Stimulated activated CD4-positive, alpha-beta T cell treated with anti-CD3 and anti-CD28 coated beads, Interleukin-2, amount 100 ng/mL, for 4 hours (primary cell): ENCODE measurements at regions not wholly inside any gene's neighbourhood (a gene's known extent, or its start where the extent isn't known, plus 50 kb on each side); places are given as distances from the start of the nearest gene placed in this dataset.
"Not testable (repeated sequence)": the region's sequence is repeated elsewhere in the genome, so short reads cannot be mapped to it uniquely, and the experiment has no call there.

Experiments used
- DNase-seq: peaks from one replicate; pipeline ENCODE4 v3.0.0-alpha.2; 2020; ENCODE audit warnings: low read depth

DNA sequence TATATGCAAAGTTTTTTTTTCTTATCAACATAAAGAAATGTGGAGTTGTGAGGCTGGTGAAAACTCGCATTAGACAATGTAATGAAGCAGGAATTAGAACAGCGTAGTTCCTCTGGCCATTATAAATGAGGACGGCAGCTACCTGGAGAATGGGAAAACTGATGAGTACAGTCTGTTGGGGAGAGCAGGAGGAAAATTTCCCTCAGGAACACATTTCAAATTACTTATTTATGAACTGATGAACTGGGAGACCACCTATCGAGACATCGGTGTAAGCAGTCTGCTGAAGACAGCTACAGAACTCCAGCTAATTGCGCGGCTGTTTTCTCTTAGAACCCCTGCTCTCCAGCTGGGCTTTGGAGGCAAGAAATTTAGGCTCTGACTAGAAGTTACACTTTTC lies 343.9 kb upstream of the CLINT1 start:
- no peak for DNase-seq

DNA sequence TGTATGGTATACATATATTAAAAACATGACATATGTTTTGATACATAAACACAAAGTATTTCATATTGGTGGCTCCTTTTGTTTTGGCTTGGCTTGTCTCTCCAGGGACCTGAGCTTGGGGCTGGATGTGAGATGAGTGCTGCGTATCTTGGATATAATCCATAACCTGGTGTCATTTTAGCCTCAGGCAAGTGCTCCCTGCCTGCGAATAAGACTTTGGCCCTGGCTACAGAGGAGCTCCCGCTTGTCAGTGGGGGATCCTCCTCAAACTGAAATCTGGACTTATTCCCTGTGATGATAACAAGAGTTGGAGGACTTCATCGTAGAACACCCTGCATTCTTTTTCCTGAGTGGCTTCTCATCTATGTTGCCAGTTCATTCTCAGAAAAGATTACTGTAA lies 341.7 kb upstream of the CLINT1 start:
- DNase-seq, result no peak

DNA sequence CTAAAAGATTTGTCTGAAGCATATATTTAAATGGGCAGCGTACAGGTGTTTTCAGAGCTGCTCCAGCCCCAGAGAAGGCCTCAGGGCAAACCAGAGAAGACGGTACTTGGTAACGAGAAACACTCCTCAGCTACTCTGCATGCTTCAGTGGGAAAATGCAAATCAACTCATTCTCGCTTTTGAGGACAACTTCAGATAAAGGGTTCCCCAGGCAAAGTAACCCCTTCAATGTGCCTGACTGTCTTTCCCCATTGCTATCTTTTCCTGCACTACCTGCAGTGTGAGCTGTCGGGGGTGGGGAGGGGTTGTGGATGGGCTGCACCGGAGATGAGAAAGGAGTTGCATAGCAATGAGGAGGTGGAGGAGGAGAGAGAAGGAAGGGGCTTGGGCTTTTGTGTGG lies 339.7 kb upstream of the CLINT1 start:
- no peak for DNase-seq

DNA sequence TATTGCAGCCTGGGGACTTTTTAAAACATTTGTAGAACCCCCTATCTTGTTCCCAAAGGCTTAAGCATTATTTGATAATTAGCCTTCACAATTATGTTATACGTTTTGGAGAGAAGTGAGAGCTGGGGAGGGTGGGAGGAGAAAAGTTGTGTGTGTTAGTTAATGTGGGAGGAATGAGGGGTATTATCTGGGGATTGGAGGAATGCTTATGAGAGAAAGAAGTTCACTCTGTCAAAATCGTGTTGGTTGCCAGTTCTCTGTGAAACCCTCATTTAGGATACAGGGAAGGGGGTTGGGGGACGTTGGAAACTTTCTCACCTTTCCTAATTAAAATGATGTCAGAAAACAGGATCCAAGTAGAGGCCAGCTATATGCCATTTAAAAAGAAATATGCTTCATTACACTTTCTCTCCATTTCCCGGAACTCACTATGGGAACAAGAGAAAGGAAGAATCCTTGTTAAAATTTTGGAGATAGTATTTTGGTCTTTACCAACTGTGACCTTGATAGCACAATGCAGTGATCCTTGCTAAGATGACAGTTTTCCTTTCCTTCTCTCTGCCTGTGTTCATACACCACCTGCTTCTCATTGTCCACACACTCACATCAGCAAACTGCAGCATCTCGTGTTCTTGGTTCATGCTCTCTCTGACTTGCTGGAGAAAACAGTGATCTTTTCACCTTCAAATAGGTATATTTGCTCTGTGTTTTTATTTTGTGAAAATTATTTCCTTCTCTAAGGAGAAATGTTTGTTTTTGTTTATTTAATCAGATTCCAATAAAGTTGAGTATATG lies 336.7 kb upstream of the CLINT1 start:
- no peak for DNase-seq

DNA sequence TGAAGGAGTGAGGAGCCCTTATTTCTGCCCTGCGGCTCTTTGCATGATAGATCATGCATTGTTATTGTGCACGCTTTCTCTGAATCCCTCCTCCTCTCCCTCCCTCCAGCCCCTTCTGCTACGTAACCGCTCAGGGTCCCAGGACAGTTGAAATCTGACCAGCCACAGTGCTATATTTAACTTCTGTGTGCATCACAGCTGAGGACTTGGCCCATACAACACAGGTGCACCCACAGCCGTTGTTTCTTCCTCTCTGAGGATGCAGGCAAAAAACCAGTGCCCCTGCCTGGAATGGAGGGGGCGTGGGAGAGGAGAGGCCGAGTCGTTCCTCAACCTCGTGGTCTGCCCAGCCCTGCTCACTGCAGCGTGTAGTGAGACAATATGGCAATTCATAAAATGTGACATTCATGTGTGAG lies 335.6 kb upstream of the CLINT1 start:
- no peak for DNase-seq

DNA sequence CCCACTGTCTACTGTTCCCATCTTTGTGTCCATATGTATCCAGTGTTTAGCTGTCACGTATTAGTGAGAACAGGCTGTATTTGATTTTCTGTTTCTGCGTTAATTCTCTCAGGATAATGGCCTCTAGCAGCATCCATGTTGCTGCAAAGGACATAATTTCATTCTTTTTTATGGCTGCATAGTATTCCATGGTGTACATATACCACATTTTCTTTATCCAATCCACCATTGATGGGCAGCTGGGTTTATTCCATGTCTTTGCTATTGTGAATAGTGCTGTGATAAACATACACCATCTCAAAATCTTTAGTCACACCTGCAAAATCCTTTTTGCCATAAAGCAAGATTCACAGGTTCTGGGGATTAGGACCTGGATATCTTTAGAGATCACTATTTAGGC lies 334.4 kb upstream of the CLINT1 start:
- DNase-seq, result not testable (repeated sequence)

DNA sequence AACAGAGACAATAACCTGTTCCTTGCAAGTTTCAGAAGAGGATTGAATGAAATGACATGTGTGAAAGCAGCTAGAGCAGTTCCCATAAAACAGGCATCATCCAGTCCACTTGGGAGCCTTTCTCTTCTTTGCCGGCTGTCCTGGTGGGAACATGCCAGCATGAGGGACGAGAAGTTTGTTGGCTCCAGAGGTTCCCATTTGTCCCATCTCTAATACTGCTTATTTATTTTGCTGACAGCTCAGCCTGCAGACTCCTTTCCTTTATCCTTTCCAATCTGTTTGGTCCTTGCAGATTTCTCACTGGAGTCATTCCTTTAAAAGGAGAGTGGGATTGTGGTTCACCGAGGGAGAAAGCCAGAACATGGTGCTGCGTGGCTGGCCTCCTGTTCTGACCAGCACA lies 321.5 kb upstream of the CLINT1 start:
- no peak for DNase-seq

DNA sequence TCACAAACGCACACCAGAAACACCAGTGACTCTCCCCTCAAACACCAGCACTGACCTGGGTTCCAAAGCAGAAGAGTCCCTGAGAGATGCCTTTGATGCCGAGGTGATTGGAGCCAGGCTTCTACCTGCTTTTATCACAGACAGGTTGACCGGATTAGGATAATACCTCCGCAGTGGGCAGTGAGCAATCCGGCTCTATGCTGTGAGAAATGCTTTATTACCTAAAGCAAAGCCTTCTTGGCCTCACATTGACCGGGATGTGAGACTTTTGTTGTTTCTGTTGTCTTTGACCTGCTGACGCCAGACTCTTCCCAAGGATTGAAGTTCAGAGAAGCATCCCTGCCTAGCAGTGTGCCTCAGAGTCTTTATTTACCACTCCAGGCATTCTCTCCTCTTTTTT lies 320.3 kb upstream of the CLINT1 start:
- DNase-seq, result no peak

DNA sequence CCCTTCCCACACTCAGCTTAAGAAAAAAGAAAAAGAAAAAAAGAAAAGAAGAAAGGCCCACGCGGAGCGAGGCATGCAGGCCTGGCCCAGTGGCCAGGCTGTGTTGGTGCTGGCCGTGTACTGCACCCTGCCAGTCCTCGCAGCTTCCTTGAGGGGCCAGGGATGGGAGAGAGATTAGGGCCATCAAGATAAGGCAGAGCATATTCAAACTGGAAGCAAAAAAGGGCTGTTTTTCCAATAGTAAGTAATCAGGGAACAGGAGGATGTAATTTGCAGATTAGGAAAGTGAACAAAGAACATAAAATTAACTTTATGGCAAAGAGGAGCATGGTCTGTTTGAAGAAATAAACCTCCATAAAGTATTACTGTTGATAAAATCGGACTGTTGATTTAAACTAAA lies 319.6 kb upstream of the CLINT1 start:
- no peak for DNase-seq

DNA sequence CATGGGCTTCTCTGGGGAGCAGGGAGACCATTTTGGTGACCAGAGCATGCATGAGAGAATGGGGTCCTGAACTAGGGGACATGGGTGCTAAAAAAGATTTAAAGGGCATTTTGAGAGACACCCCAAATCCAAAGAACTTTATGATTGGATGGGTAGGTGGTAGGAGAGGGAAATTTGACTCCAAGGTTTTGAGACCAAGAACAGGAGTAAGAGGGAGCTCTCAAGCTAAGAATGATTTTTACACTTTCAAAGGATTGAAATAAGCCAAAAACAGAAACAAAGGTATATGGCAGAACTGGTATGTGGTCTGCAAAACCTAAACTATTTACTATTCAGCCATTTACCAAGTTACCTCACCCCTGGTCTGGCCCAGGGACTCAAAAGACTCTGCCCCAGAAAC lies 318.2 kb upstream of the CLINT1 start:
- DNase-seq, result no peak

DNA sequence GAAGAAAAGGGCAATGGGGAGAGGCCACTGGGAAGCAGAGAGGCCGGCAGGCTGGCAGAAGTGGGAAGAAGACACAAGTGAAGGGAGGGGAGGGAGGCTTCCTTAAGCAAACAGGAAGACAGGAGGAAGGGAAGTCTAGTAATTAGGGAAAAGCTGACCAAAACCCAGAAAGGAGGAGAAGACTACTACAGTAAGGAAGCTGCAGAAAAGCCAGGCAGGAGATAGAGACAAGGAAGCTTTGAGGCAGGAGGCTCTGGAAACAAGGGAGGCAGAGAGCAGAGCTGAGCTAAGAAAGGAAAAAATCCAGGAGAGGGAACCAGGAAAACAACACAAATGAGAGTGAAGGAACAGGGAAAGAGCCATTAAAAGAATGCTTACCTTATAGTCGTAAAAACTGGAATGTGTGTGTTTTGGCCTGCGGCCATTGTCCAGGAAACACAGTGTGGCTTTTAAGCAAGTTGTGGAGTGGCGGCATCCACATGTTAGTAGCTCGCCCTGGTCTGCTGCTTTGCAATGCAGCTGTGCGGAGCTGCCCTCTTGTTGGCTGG lies 317.1 kb upstream of the CLINT1 start:
- no peak for DNase-seq

DNA sequence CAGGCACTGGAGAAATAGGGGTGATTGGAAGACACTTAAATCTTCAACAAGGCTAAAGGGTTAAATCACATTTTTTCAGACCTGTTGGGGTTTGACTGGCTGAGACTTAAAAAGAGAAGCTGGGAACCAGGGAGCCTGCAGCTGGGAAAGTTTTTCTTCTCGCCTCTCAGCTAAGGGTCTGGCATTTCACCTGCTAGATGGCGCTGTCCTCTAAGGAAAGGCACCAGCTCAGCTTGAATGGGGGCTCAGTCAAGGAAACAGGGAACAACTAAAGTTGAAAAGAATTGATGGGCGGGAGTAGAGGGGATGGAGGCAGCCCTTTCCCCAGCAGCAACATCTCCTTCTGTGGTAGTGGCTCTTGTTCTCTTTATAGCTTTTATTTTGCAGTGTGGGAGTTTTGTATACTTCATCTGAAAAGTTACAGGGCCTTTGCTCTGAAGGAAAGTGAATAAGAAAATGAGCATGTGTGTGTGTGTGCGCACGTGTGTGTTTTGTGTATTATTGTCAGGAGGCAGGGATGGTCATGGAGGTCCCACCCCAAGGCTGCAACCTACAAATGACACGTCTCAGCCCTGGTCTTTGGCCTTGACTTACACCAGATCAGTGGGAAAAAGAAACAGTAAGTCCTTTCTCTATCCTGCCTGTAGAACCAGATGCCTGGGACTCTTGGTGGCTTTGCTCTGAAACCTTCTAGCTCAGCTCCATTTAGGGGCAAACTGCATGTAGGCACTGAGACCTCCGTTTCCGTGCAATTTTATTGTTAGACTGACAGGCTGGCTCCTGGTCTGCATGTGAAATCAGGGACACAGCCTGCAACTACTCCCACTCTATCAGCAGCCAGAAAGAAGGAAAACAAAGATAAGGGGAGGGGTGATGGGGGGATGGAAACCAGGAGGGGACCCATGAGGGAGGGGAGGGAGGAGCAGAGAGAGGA lies 316.2 kb upstream of the CLINT1 start:
- DNase-seq, result peak; percentile 14

DNA sequence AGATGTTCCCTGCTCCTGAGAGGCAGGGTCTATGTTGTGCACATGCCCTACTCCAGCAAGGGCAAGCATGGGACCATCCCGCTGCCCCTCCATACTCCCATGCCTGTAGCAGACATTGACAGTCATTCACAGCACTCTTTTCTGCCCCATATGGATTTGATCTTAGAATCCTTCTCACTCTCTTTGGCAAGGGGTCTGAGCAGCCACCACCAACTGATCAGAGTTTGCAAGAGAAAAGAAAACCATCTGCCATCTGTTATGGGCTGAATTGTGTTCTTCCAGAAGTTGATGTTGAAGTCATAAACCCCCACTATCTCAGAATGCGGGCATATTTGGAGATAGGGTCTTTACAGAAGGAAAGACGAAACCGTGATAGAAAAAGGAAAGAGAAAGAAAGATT lies 315.1 kb upstream of the CLINT1 start:
- no peak for DNase-seq

DNA sequence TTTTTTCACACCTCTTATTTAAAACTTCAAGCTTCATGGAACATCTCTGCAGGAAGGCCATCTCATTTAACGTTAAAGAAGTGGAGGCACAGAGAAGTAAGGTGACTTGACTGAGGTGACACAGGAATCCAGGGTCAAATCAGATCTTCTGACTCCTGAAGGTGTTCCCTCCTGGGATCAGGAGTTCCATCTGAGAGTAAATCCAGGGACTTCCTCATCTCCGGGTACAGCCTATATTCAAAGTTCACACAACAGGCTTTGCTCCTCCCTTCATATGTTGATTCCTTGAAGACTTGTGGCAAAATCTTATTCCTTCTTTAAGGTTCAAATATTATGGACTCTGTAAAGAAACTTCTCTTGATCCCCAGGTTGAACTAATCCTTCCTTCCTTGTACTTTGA lies 313.1 kb upstream of the CLINT1 start:
- no peak for DNase-seq

DNA sequence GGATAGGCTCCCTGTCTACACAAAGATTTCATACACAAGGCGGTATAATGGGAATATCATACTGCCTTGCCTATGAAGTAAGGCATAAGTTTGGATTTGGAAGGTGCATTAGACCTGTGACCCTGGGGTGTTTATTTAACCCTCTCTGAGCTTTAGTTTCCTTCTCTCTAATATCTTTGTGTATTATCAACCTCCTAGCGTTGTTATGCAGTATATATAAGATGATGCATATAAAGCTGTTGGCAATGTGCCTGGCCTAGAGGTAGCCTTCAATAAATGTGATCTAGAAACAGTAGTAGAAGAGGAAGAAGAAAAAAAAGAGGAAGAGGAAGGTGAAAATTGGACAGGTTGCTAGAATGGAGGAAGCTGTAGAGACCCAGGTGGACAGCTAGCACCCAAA lies 311.6 kb upstream of the CLINT1 start:
- no peak for DNase-seq

DNA sequence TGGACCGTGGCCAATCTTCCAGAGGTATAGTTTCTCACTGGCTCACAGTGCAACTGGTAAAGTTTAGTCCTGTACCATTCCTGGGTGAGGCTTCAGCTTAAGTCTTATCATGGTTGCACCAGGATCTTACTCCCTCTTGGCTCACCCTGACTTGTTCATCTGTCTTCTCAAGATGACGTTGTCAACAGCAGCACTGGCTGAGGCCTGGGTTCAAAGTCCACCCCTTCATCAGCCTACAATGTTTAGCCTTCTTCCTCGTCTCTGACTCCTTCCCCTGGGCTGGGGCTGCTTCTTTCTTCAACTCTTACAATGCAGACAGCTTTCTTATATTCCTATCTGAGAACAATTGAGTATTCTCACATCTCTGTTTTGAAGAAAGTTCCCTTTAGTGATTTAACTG lies 311.1 kb upstream of the CLINT1 start:
- no peak for DNase-seq

DNA sequence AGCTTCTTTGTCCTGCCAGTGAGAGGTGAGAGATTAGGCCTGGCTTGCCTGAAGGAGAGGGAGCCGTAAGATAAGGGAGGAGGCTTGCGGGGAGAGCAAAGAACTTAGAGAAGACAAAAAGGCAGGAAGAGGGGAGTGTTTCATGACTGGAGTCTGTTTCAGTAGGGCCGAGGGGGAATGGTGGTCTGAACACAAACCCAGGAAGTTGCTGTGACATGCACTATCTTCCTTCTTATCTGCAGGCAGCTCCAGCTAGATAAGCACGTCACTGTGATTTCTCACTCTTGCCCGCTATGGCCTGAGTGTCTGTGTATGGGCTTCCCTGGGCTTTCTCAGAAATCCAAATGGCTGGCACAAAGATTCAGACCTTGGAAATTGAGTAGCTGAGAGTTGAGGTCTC lies 307.5 kb upstream of the CLINT1 start:
- no peak for DNase-seq

DNA sequence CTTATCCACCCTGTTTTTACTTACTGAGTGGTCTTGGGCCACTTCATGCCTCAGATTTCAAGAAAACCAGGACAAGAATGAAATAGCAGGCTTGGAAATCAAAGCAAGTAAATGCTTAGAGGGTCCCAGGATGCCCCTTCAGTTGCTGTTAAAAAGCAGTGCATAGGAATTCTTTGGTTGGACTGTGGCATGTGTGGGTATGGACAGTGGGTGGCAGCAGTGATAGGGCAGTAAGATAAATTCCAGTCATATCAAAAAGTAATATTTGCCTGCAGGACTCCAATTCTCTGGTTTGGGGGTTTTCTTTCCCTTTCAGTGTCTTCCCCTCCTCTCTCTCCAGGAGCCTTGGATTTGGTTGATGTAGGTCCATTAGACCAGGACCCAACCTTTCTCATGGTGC lies 306.7 kb upstream of the CLINT1 start:
- no peak for DNase-seq

DNA sequence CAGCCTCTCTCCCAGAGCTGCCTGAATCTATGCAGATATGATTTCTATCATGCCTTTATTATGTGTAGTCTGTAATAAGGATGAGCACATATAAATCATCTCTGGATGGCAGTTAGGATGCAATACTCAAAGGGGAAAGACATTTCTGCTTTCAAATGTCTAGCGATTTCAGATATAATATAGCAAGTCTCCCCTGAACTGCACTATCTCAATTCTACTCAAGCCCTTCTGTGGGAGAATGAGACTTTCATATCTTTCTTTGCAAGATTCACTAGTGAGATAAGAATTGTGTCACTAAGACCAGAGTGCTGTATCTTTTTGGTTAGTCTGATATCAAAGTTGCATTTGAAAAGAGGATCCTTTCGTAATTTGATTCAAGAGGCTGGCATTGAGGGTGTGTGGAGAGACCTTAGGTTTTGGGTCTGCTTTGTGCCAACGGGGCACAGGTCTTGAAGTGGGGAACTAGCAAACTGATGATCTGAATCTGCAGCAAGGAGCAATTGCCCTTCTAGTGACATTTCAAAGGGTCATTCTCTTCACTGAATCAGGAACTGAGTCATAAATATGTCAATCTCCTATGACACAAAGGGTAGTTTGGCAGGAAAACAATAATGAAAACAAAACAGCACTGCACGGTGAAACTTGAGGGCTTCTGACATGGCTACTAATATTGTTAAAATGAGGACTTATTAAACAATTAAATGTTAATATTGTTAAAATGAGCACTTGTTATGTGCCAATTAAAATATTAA lies 305.5 kb upstream of the CLINT1 start:
- DNase-seq, result no peak

DNA sequence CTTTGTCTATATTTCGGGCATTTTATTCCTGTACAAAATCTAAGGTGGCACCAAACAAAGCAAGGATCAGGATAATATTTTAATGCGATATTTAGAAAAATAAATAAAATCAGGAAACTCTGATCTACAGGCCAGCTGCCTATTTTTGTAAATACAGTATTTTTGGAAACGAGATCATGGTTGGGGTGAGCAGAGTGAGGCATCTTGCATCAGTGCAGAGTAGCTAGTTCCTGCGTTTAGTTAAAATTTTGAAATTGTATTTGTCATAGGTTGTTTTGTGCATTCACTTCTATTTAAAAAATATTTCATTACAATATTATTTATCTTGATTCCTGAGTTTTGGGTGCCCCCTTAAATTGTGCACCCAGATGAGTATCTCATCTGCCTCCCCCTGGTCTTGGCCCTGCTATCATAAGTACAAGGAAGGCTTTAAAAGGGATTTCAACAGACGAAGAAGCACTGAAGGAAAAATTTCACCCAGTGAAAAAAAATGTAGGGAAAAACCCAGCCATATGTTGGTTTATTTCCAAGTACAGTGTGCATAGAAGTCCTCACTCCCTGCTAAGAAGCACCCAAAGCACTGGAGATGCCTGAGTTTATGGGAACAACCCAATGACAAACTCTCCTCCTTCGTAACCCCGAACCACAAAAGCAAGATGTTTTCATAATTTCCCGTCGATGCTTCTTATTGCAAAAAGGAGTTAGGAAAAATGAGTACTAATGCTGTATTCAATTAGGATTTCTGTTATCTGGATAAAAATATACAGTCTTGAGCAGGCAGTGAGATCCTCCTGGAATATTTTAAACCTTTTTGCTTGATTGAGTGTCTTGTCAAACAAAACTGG lies 304.7 kb upstream of the CLINT1 start:
- DNase-seq, result no peak

DNA sequence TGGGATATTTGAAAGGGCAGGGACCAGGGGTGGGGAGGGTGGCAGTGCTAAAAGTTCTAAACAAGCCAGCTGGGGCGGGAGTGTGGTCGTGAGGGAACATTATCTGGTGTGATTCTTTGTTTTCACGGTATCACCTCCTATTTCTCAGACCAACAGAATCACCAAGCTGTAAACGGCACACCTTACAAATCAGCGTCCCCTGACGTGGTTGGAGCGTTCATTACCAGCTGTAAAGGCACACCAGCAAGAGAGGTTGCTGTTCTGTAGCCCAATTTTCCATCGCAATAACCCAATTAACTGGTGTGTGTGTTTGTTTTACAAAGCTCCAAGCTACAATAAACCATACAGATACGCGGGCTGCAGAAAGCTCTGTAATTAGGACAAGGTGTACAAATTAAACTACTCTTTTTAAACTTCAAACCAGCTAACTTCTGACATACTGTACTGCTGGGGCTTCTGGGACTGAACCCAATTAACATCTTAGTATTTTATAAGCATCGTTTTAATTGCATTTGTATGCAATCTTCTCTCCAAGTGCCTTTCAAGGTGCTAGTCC lies 303.6 kb upstream of the CLINT1 start:
- no peak for DNase-seq
